22Rv1 (cell line): ENCODE measurements at regions not wholly inside any gene's neighbourhood (a gene's known extent, or its start where the extent isn't known, plus 50 kb on each side); places are given as distances from the start of the nearest gene placed in this dataset.

Experiments used
- ZFX ChIP-seq: fragments of 450-650 bp; IDR thresholded peaks from 2 replicates; pipeline ENCODE4 v1.6.1; 2017; ENCODE audit warnings: antibody characterized with exemption, borderline replicate concordance
- TF ChIP-seq, protein P1 (sequence below): fragments of 450-650 bp; IDR thresholded peaks from 2 replicates; pipeline ENCODE4 v1.5.1; 2017; ENCODE audit warnings: mild to moderate bottlenecking

DNA sequence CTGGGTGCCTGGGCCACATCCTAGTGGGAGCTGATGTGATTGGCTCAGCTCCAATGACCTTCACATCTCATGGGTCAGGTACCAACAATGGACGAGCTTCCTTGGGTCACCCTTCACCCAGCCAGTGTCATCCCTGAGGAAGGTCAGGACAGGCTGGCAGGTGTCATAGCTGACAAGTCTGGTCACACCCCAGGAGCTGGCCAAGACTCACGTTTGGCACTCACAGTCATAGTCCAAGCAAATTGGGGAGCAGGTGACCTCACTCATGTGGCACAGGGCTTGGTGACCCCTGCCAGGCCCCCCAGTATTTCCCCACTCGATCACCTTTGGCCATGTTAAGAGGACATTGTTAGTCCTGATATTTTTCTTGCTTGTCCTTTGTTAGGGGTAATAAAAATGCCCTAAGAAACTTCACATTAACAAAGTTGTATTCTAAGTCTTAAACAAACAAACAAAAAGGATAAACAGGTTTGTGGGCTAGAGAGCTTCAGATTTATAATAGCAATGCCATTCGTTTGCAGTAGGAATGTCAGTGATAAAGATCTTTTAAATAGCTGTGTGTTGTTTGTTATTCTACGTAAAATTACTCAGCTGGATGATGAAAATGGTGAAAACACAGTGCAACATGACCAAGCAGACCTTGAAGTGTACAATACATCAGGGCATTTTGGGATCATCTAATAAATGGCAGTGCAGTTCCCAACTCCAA lies 79.5 kb upstream of the POMGNT2 start:
- TF ChIP-seq, protein P1, sequence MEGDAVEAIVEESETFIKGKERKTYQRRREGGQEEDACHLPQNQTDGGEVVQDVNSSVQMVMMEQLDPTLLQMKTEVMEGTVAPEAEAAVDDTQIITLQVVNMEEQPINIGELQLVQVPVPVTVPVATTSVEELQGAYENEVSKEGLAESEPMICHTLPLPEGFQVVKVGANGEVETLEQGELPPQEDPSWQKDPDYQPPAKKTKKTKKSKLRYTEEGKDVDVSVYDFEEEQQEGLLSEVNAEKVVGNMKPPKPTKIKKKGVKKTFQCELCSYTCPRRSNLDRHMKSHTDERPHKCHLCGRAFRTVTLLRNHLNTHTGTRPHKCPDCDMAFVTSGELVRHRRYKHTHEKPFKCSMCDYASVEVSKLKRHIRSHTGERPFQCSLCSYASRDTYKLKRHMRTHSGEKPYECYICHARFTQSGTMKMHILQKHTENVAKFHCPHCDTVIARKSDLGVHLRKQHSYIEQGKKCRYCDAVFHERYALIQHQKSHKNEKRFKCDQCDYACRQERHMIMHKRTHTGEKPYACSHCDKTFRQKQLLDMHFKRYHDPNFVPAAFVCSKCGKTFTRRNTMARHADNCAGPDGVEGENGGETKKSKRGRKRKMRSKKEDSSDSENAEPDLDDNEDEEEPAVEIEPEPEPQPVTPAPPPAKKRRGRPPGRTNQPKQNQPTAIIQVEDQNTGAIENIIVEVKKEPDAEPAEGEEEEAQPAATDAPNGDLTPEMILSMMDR = no peak
- TF ChIP-seq ZFX = no peak
